GM19372 (cell line): ENCODE measurements at regions not wholly inside any gene's neighbourhood (a gene's known extent, or its start where the extent isn't known, plus 50 kb on each side); places are given as distances from the start of the nearest gene placed in this dataset.

Experiments used
- ATAC-seq: cut with Tn5 transposase; IDR thresholded peaks from one replicate; pipeline ENCODE4 v1.9.1; 2021; ENCODE audit warnings: mild to moderate bottlenecking, low read depth, moderate library complexity; ENCODE audit not compliant: unreplicated experiment

DNA sequence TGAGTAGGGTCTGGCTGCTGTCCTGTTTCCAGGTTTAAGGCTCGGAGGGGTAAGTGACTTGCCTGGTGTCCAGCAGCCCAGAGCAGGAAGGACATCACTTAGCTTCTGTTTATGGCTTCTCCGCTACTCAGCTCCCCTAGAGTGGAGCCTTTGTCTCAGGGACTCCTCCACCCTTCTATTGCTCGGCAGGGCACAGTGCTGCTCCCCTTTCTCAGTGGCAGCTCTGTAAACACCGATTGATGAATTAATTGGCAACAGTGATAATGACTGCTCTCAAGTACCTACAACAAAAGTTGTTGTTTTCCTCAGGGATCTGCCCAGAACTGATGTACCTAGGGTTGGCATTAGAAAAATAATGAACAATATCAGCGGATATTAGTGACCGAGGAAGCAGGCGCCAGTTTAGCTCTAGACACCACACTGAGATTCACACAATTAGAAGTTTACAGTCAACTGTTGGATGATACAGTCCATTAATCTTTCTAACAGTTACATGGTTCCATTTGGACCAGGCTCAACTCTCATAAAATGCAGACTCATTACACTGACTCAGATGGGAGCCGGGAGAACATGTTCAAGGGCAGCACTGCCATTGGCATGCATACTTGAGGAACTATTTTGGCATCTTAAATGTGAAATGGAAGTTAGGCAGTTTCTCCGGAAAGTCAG, 265.7 kb downstream of the MTX2 start:
- no peak for ATAC-seq

DNA sequence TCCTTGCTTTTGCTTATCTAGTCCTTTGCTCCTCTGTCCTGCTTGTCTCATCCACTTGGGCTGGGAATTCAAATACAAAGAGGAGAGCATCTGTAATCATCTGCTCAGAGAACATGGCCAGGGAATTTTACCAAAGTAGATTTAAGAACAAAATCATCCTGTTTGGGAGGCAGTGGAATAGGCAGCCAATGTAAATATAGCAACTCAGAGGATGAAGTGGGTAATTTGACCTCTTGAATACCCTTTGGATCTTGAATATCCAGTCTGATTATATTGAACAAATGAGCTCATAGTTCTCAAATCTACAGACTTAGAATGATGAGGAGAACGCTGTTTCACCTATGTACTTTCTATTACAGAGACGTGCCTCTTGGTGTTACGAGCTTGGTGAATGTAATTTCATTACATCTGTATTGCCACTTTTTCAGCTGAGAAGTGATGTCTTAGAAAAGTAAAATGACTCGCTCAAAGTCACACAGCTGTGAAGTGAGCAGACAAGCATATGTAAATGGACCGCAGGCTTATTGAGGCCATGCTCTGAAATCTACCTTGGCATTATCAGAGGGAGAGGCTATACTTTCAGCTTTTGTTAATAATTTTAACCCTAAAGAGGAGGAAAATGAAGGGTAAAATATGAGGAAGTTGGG, 266.3 kb downstream of the MTX2 start:
- ATAC-seq: no peak

DNA sequence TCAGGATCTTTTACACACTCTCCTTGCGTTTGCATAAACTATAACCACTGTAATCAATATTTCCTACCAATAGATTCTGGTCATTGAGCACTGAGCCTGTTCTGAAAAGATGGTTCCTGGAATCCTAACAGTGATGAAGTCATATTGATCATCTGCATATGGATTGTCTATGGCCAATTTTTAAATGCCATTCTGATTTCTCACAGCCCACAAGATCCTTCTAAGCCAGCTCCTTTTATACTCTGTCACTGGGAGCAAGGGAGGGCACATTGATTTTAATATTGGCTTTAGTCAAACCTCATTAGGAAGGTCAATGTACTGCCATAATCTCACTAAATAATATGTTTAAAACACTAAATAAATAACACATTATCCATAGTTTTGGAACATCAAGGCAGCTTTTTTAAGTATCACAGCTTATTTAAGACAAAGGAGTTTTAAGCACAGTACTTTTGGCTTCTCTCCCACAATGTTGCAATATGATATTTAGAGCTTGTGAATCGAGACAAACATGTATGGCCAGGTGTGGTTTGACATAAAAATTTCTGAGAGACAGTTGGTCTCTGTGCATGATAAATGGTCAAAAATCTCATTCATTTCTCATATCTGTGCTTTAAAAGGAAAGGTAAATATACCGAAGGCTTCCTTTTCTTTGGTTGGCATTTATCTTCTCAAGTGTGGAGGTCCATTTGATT, 267.3 kb downstream of the MTX2 start:
- ATAC-seq: no peak

DNA sequence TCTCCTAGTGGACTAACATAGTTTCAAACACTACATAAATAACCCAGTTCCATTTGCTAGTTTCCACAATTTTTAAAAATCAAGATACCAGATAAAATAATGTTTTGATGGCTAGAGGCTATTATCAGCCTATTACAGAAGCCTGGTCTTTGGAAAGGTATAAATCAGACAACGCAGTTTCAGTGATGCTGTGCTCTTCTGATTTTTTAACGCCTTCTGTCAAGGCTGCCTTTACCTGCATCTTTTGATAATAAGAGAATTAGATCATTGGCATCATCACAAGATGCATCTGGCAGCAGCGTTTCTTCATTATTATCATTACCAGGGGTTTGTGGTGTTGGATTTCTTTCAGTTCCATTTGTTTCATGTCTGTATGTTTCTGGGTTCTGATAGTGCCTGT, 268.7 kb downstream of the MTX2 start:
- ATAC-seq: no peak

DNA sequence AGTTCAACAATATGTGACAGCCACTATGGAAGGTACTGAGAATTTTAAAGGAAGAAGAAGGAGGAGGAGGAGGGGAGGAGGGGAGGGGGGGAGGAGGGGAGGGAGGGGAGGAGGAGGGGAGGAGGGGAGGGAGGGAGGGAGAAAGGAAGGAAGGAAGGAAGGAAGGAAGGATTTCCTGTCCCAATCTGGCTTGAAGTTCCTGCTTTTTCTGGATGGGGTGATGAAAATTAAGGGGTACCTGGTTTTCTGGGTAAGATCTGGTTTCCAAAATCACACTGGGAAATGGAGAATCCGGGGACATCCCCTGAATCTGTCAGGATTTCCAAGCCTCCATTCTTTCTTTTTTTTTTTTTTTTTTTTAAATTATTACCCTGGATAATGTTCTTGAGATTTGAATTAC, 271.8 kb downstream of the MTX2 start:
- no peak for ATAC-seq

DNA sequence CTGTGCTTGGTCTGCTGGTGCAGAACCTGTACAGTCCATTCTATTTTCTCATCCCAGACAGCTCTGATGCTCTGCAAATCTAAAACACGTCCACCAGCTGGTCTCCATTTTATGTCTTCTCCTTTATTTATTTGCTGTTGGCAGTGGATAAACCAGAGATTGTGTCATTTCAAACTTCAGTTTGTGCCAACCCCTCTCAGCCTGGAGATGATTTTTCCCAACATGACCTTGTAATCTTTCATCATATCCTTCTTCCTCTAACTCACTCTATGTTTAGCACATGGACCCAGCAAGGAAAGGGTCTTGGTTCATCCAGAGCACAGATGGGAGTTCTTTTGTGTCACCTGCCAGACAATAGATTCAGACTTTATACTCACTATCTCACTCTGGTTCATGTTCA, 273.2 kb downstream of the MTX2 start:
- ATAC-seq: no peak

DNA sequence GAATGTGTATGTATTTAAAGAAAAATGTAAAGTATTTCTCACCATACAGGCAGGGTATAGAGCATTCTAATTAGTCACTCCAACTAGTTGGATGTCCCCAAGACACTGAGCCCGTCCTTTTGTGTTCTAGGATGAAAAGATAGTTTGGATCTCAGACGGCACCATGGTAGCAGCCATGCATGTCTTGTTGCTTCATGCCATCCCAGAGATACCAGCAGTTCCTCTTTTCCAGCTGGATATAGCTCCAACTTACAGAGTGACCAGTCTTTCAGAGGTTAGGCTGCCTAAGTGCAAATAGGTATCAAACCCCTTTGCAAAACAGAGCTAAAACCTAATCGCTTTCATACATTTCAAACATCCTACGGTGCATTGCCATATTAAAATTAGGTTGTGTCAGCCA, 275.3 kb downstream of the MTX2 start:
- ATAC-seq: no peak

DNA sequence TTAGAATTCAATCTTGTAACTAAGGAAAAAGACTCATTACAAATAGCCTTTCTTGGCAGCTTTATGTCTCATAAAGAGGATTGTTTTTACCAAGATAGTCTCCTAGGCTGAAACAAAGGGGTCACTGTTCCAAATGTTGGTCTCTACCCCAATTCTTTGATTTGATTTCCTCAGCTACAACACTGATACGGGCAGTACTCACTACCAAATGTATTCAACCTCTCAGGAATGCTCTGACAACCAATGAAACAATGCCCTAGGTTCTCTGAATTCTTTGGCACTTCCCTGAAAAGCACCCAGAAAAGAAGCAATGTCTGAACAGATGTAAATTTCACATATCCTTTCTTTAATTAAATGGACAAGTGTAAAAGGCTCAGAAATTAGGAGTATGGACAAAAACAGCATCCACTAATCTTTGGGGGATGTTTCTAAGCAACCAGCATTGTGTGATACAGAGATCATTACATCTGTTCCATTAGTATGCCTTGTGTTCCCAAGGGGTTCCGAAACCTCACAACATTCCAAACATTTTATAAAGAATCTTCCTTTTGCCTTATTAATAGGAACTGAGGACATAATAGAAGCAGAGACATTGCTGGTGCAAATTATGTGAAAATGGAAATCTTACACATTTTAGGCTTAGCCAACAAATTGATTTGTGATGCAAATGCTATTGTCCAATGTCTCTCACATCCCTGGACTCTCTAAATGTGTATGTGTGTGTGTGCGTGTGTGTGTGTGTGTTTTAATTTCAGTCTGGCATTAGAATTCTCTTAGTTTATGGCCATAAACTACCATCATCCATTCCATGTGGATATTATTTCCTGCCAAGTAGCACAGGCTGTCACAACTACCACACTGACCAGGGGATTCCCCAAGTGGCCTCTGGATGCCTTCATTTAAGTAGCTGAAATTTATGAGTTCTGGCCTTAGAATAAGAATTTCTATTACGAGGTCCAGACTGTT, 276.0 kb downstream of the MTX2 start:
- no peak for ATAC-seq

DNA sequence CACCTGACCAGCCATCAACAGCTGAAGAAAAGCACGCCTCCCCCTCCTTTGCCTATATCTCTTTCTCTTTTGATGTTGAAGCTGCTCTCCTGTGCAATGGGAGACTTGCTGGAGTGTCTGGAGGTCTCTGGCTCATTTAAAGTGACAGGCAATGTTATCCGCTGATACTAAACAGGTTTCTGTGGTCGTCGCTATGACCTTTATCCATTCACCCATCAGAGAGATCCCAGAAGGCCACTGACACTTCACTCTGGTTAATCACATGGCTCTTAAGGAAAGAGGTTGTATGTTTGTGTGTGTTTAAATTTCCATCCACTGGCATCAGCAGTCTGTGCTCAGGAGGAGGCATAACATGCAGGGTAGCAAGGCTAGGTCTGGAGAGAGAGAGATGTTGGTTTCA, 277.3 kb downstream of the MTX2 start:
- no peak for ATAC-seq

DNA sequence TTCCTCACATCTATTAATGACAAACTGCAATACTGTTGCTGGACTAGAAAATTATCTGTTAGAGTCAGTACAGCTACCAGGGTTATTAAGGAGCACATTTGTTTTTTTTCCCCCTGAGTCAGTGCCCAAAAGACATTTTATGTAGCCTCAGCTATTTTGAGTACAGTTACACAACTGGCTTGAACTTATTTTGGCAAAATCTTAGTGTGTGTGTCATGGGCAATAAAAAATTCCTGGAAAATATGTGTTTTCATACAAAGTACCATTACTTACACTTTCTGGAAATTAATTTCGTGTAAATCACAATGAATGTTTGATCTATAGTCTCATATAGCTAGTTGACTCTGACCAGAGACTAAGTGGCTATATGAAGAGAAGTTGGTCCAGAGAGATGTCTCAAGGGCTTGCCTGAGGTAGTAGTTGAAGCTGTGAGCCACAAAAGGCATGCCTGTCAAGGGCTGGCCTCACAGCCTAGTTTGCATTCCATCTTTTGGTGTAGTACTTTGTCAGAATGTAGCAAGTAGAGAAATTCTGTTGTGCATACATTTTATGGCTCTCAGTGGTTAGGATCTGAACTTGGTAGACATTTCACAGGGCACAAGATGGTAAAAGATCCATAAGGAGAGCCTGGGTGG, 283.4 kb downstream of the MTX2 start:
- no peak for ATAC-seq

DNA sequence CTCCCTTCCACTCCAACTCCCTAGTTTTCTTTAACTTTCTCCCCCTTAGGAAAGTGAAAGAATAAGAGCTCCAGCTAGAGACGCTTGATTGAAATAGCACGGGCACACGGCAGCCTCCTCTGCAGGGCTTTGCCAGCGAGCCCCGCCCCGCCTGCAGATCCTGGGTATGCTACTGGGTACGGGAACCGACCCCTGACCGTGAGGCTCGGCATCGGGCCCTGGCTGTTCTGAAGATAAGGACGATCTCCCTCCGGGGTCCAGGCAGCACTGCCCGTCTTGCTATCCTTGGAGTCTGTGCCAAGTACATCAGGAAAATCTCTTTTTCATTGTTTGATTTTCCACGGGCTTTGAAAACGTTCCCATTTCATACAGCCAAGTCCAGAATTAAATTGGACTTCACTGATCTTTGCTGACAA, 284.5 kb downstream of the MTX2 start:
- ATAC-seq: no peak

DNA sequence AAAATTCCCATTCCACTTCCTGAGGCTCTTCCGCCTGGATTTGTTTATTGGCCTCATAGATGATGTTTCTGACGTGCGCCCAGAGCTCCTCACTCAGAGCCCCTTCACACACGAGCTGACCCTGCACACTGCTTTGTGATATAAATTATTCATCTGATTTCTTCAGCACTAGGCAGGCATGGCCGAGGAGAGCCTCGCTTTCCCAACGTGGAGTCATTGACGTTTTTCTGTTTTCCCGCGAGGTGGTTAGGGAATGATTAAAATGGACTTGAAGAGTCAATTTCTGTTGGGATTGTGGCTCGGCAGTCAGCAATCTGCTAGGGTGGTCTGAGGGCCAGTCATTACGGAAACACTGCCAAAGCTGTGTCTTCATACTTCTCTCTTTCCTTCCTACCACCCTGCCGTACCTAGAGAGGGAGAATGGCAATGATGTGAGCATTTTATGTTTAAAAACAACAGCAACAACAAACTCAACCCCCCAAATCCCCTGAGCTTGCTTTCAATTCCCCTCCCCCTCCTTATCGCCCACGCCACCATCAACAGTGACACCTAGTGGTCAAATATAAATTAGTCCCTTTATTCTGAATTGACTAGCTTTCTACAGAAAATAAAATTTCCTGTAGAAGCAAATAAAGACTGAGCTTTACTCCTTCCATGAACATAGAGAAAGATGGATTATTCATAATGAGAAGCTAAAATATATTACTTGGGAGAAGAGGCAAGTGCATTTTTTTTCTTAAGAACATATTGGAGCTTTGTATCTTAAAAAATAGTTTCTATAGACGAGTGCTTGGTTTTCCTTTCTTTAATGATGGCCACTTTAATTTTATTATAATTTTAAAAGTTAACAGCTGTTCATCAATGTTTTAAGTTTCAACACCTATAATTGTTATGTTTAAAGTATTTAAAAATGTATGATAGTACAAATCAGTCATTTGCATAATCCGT, 285.1 kb downstream of the MTX2 start:
- peak; percentile 60 for ATAC-seq

DNA sequence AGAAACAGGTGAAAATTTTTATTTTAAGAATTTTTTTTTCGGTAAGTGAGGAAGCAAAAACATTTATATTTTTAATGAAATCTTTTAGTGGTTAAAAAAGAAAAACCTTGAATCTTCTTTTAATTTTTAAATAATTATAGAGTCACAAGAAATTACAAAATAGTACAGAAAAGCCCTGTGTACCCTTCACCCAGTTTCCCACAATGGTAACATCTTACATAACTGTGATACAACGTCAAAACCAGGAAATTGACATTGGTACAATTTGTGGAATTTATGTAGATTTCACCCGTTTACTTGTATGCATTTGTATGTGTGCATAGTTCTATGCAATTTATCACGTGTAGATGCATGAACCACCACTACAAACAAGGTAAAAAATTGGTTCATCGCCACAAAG, 285.9 kb downstream of the MTX2 start:
- no peak for ATAC-seq

DNA sequence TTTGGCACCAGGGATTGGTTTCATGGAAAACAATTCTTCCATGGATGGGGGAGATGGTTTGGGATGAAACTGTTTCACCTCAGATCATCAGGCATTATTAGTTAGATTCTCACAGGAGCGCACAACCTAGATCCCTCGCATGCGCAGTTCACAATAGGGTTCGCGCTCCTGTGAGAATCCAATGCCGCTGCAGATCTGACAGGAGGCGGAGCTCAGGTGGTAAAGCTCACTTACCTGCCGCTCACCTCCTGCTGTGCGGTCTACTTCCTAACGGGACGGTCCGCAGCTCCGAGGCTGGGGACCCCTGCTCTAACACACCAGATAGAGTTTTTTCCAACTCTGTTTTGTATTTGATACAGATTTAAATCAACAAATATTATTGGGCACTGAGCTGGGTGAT, 286.5 kb downstream of the MTX2 start:
- ATAC-seq: no peak

DNA sequence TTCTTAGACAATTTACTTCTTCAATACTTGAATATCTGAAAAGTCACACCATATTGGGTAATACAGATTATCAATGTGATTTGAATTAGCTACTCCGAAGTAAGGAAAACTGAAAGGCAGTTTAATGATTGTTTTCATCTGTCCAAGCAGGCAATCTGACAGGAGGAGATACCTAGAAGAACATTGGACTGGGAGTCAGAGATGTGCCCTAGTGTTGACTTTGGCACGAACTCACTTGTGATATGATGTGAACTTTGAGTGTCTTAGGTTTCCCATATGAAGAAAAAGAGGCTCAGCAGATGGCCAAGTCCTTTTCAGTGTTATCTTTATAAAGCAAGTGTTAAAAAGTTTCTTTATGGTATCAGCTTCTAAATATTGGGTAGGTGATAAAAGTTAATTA, 287.1 kb downstream of the MTX2 start:
- no peak for ATAC-seq

DNA sequence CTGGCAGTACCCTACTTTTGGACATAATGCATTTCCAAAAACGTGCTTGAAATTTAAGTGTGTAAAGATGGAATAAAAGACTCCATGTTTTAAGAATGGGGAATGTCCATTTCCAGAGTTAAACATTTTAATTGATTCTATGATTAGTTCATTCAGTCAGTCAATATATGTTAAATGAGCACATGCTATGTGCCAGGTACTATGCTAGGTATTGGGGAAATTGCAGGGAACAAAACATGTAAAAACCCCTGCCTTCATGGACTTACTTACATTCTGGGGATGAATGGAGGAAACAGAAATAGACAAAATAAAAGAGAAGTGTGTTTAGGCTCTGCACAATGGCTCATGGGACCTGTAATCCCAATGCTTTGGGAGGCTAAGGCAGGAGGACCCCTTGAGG, 288.6 kb downstream of the MTX2 start:
- ATAC-seq: no peak

DNA sequence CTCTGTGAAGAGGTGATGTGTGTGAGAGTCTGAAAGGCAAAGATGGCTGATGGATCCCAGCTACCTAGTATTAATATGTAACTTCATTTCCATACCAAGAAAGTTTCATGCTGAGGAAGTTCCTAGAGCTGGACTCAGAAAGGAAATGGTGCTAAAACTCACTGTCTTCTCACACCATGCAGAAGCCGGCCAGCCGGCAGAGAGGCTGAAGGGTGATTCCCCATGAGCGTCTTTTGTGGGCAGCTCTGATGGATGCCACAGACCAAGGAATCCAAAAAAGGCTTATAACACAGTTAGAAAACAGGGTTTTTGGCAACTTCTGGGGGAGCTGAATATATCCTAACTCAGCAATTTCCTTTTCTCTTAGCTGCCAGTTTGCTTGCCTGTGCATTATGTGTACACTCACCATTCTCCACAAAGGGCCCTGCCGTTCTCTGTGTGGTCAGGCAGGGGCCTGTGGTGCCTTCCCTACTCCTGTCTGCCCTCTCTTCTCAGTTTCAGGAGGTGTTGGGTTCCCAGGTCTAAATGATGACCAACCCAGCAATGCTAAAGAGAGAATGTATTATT, 289.4 kb downstream of the MTX2 start:
- ATAC-seq: no peak

DNA sequence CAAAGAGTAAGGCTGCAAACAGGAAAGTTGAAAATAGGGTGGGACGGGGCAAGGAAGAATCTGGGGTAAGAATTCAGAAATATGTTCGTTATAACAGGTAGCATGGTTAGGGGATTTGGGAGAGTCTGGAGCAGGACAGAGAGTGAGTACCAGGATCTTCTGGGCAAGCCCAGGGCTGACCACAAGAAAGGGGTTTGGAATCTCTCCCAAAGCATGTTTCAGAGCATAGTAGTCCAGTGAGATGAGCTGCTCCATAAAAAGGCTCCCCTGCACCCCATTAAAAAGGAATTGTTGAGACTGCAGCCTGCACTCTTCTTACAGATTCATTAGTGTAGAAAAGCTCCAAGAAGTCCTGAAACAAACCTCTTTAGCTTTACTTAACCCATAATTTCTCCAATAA, 291.1 kb downstream of the MTX2 start:
- ATAC-seq: no peak

DNA sequence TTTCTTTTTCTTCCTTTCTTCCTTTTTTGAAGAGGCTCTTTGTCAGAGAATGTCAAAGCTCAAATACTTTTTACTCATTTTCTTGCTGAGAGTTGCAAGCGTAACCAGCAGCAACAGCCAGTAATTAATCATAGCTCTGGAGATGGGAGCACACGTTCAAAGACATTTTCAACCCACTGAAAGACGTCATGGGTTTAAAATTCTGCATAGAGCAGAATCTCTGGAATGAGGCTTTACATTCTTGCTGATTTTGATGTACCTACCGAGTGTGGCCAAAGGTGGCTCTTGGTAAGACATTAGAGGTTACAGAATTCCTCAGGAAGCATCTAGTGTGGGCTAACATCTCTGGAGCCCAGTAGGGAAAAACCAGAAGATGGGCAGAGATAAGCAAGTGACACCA, 292.5 kb downstream of the MTX2 start:
- no peak for ATAC-seq
